H1 (cell line): ENCODE measurements at regions not wholly inside any gene's neighbourhood (a gene's known extent, or its start where the extent isn't known, plus 50 kb on each side); places are given as distances from the start of the nearest gene placed in this dataset.

ENCODE experiments used
- CBX5 ChIP-seq: fragments of 300-800, 300-1000 bp; sonication (generic); IDR thresholded peaks from 2 replicates; pipeline ENCODE4 v1.7.1; 2016; ENCODE audit warnings: antibody characterized with exemption, low read length, low read depth
- EP300 ChIP-seq, 2 experiments: IDR thresholded peaks; 1 replicate in 1 of 2; 2 replicates in 1 of 2; pipeline ENCODE4 v1.6.1; 2011 to 2012; ENCODE audit warnings: low read depth in 2 of 2, low read length in 2 of 2, mild to moderate bottlenecking in 2 of 2, borderline replicate concordance in 1 of 2, inconsistent platforms in 1 of 2, moderate library complexity in 1 of 2
- SIRT6 ChIP-seq: IDR thresholded peaks from one replicate; pipeline ENCODE4 v1.7.1; 2012; ENCODE audit warnings: low read length, inconsistent platforms
- SP4 ChIP-seq: IDR thresholded peaks from 2 replicates; pipeline ENCODE4 v1.6.1; 2012; ENCODE audit warnings: low read length, inconsistent platforms
- TBP ChIP-seq: IDR thresholded peaks from 2 replicates; pipeline ENCODE4 v1.6.1; 2011; ENCODE audit warnings: low read depth, low read length, improper control_type of control experiment
- YY1 ChIP-seq: IDR thresholded peaks from 2 replicates; pipeline ENCODE4 v1.6.1; 2011; ENCODE audit warnings: low read depth, mild to moderate bottlenecking, low read length

GRCh38 chr20:24837781-24838450 is 111.2 kb upstream of the CST7 start (continued):
- no peak for TF ChIP-seq EP300 (IDR thresholded peaks at IDR 0.05; ENCODE audit: borderline replicate concordance in 1 of 2, low read depth in 2 of 2, low read length in 2 of 2)
- no peak for TF ChIP-seq SIRT6
- no peak for TF ChIP-seq SP4
- TF ChIP-seq CBX5 = no peak
- no peak for TF ChIP-seq YY1
- no peak for TF ChIP-seq TBP
